ENCODE measurements at regions not wholly inside any gene's neighbourhood (a gene's known extent, or its start where the extent isn't known, plus 50 kb on each side); places are given as distances from the start of the nearest gene placed in this dataset.

GRCh38 chr9:108663422-108663821 lies 192.4 kb downstream of the ACTL7B start:
- no peak for TF ChIP-seq CTCF (IDR thresholded peaks at IDR 0.05; ENCODE audit: low read depth, low read length, missing input control)
- no peak for TF ChIP-seq GABPA (IDR thresholded peaks at IDR 0.05 in 1 of 2, conservative IDR thresholded peaks at IDR 0.05 in 1 of 2)
- TF ChIP-seq REST (IDR thresholded peaks at IDR 0.05), result no peak
- no peak for TF ChIP-seq YY1 (IDR thresholded peaks at IDR 0.05)
